SK-N-SH (cell line): ENCODE measurements at regions not wholly inside any gene's neighbourhood (a gene's known extent, or its start where the extent isn't known, plus 50 kb on each side); places are given as distances from the start of the nearest gene placed in this dataset.

ENCODE experiments used
- CTCF ChIA-PET: fragments of 300-600, 350-600 bp; formaldehyde crosslinking; extraction: SDS; loops from one replicate; lab custom pipeline; 2021; lab: Yijun Ruan, JAX
- POLR2A ChIA-PET: fragments of 350-600 bp; sonication (Branson Sonifier 250); formaldehyde crosslinking; extraction: SDS; loops from one replicate; lab custom pipeline; 2020; ENCODE audit warnings: antibody characterized with exemption, inconsistent platforms; lab: Yijun Ruan, JAX
- DNase-seq: peaks from one replicate; pipeline ENCODE4 v3.0.0; 2012
- H2AFZ ChIP-seq: fragments of 200-600 bp; sonication (generic); 2 replicates; pipeline ENCODE4 v1.8.1; 2016; ENCODE audit warnings: antibody characterized with exemption, mild to moderate bottlenecking, low read depth
- H3F3A ChIP-seq: fragments of 200-600 bp; sonication (generic); replicated peaks from 2 replicates; pipeline ENCODE3; 2016; ENCODE audit warnings: antibody characterized with exemption, mild to moderate bottlenecking; ENCODE audit not compliant: insufficient read depth
- H3K27ac ChIP-seq, 2 experiments: fragments of 200-500 bp in 1 of 2; fragments of 200-600 bp in 1 of 2; sonication (Bioruptor generic) in 1 of 2; sonication (generic), shearing (Covaris generic) in 1 of 2; 2 replicates each; pipeline versions ENCODE4 v1.5.1 to v1.6.1; 2014 to 2016; ENCODE audit warnings: low read depth in 2 of 2, inconsistent platforms in 1 of 2, low read length in 1 of 2, mild to moderate bottlenecking in 1 of 2, mixed read lengths in 1 of 2
- H3K27me3 ChIP-seq: fragments of 200-600 bp; sonication (generic), shearing (Covaris generic); 2 replicates; pipeline ENCODE4 v1.6.1; 2016; ENCODE audit warnings: mixed run types; ENCODE audit not compliant: insufficient read depth
- H3K36me3 ChIP-seq, 2 experiments: fragments of 200-500 bp in 1 of 2; fragments of 200-600 bp in 1 of 2; sonication (Bioruptor generic) in 1 of 2; sonication (generic) in 1 of 2; replicated peaks in 1 of 2; 2 replicates each; pipeline versions ENCODE3 to v1.5.1; 2014 to 2016; ENCODE audit warnings: low read length in 1 of 2, mild to moderate bottlenecking in 1 of 2; ENCODE audit not compliant: insufficient read depth in 2 of 2, control insufficient read depth in 1 of 2
- H3K4me1 ChIP-seq, 2 experiments: fragments of 200-500 bp in 1 of 2; fragments of 200-600 bp in 1 of 2; sonication (Bioruptor generic) in 1 of 2; sonication (generic), shearing (Covaris generic) in 1 of 2; 2 replicates each; pipeline versions ENCODE4 v1.5.1 to v1.6.1; 2014 to 2016; ENCODE audit warnings: low read depth in 1 of 2, low read length in 1 of 2, mixed run types in 1 of 2; ENCODE audit not compliant: insufficient read depth in 2 of 2, control insufficient read depth in 1 of 2
- H3K4me2 ChIP-seq: fragments of 200-600 bp; sonication (generic), shearing (Covaris generic); 2 replicates; pipeline ENCODE4 v1.6.1; 2017; ENCODE audit warnings: mixed run types
- H3K4me3 ChIP-seq, 2 experiments: fragments of 200-500 bp in 1 of 2; fragments of 200-600 bp in 1 of 2; sonication (Bioruptor generic) in 1 of 2; sonication (generic), shearing (Covaris generic) in 1 of 2; 2 replicates each; pipeline versions ENCODE4 v1.5.1 to v1.8.1; 2014 to 2016; ENCODE audit warnings: low read depth in 2 of 2, inconsistent platforms in 1 of 2, low read length in 1 of 2, mild to moderate bottlenecking in 1 of 2, mixed read lengths in 1 of 2, moderate library complexity in 1 of 2
- H3K79me2 ChIP-seq: fragments of 200-600 bp; sonication (generic); 2 replicates; pipeline ENCODE4 v1.8.1; 2017; ENCODE audit warnings: mild to moderate bottlenecking; ENCODE audit not compliant: insufficient read depth
- H3K9ac ChIP-seq: fragments of 200-600 bp; sonication (generic); 2 replicates; pipeline ENCODE4 v1.6.1; 2017; ENCODE audit warnings: mixed run types
- H3K9me2 ChIP-seq: fragments of 200-600 bp; sonication (generic); 2 replicates; pipeline ENCODE4 v1.6.1; 2017; ENCODE audit warnings: mixed run types
- H3K9me3 ChIP-seq: fragments of 200-600 bp; sonication (generic); 2 replicates; pipeline ENCODE4 v1.6.1; 2017; ENCODE audit warnings: mixed run types, mild to moderate bottlenecking, moderate library complexity
- H4K20me1 ChIP-seq: fragments of 200-600 bp; sonication (generic); 2 replicates; pipeline ENCODE4 v1.6.1; 2017; ENCODE audit warnings: mild to moderate bottlenecking, mixed run types; ENCODE audit not compliant: insufficient read depth
- ELF1 ChIP-seq: IDR thresholded peaks from 2 replicates; pipeline ENCODE4 v1.4.0; 2012
- EP300 ChIP-seq, 2 experiments: IDR thresholded peaks; 2 replicates each; pipeline versions ENCODE4 v1.4.0 to v1.6.1; 2012; ENCODE audit warnings: borderline replicate concordance in 1 of 2, low read depth in 1 of 2, low read length in 1 of 2
- EZH2phosphoT487 ChIP-seq: fragments of 200-600 bp; sonication (generic); IDR thresholded peaks from 2 replicates; pipeline ENCODE4 v1.6.1; 2017; ENCODE audit warnings: low read depth, mixed run types, mild to moderate bottlenecking, antibody characterized with exemption, moderate library complexity, borderline replicate concordance
- FOSL2 ChIP-seq: IDR thresholded peaks from 2 replicates; pipeline ENCODE4 v1.4.0; 2012; ENCODE audit warnings: low read depth, mild to moderate bottlenecking, moderate library complexity, borderline replicate concordance
- FOXJ3 ChIP-seq: sonication (generic); formaldehyde crosslinking; IDR thresholded peaks from 2 replicates; pipeline ENCODE4 v1.5.1; 2020; ENCODE audit warnings: mild to moderate bottlenecking, missing genetic modification reagents
- FOXM1 ChIP-seq: IDR thresholded peaks from 2 replicates; pipeline ENCODE4 v1.4.0; 2012; ENCODE audit warnings: low read depth, mild to moderate bottlenecking
- IRF3 ChIP-seq: fragments of 150-350 bp; IDR thresholded peaks from 2 replicates; pipeline ENCODE4 v1.6.1; 2016; ENCODE audit warnings: mild to moderate bottlenecking, low read depth, low read length
- JUND ChIP-seq: IDR thresholded peaks from 2 replicates; pipeline ENCODE4 v1.4.0; 2012
- MEF2A ChIP-seq: IDR thresholded peaks from 2 replicates; pipeline ENCODE4 v1.4.0; 2012; ENCODE audit warnings: low read depth, borderline replicate concordance
- MXI1 ChIP-seq: IDR thresholded peaks from 2 replicates; pipeline ENCODE4 v1.6.1; 2012; ENCODE audit warnings: mild to moderate bottlenecking, low read depth, low read length, improper control_type of control experiment
- NRF1 ChIP-seq: IDR thresholded peaks from 2 replicates; pipeline ENCODE4 v1.6.1; 2012; ENCODE audit warnings: low read depth, mild to moderate bottlenecking, low read length
- RAD21 ChIP-seq: IDR thresholded peaks from 2 replicates; pipeline ENCODE4 v1.6.1; 2012; ENCODE audit warnings: mild to moderate bottlenecking, low read length
- RFX5 ChIP-seq: IDR thresholded peaks from 2 replicates; pipeline ENCODE4 v1.6.1; 2012; ENCODE audit warnings: mild to moderate bottlenecking, improper control_type of control experiment, low read length
- RXRA ChIP-seq: IDR thresholded peaks from 2 replicates; pipeline ENCODE4 v1.4.0; 2012; ENCODE audit warnings: low read depth, mild to moderate bottlenecking, borderline replicate concordance
- SIN3A ChIP-seq: IDR thresholded peaks from 2 replicates; pipeline ENCODE4 v1.6.1; 2012; ENCODE audit warnings: low read depth, mild to moderate bottlenecking, low read length, moderate library complexity, borderline replicate concordance
- SMC3 ChIP-seq: IDR thresholded peaks from 2 replicates; pipeline ENCODE4 v1.6.1; 2012; ENCODE audit warnings: low read depth, low read length, improper control_type of control experiment
- TEAD4 ChIP-seq: IDR thresholded peaks from 2 replicates; pipeline ENCODE4 v1.4.0; 2012; ENCODE audit warnings: mild to moderate bottlenecking, borderline replicate concordance; ENCODE audit not compliant: insufficient read depth
- USF2 ChIP-seq: fragments of 150-350 bp; IDR thresholded peaks from 2 replicates; pipeline ENCODE4 v1.6.1; 2017; ENCODE audit warnings: antibody characterized with exemption, low read length, low read depth, borderline replicate concordance
- WGBS: methylation state at CpG from one replicate; pipeline ENCODE4 v1.1.6; 2017; ENCODE audit warnings: low lambda C conversion rate; 5-methylcytosine and 5-hydroxymethylcytosine counted together
- TF ChIP-seq, protein P1 (sequence below): IDR thresholded peaks from 2 replicates; pipeline ENCODE4 v1.4.0; 2012; ENCODE audit warnings: low read depth, borderline replicate concordance
- TF ChIP-seq, protein P2 (sequence below): IDR thresholded peaks from 2 replicates; pipeline ENCODE4 v1.6.1; 2012; ENCODE audit warnings: mild to moderate bottlenecking, low read depth, low read length, moderate library complexity

GRCh38 chr16:51919736-51920135 lies 627.2 kb downstream of the TOX3 start:
- H3F3A ChIP-seq = no peaks in the 10 kb centered on the region
- CTCF ChIA-PET = interaction anchor here (1.3 kb wide), 1 partner anchor 101 kb away, joined by 5 read pairs; no protein-coding TSS in a partner anchor
- H2AFZ ChIP-seq = no peak overlapping the region

DNA sequence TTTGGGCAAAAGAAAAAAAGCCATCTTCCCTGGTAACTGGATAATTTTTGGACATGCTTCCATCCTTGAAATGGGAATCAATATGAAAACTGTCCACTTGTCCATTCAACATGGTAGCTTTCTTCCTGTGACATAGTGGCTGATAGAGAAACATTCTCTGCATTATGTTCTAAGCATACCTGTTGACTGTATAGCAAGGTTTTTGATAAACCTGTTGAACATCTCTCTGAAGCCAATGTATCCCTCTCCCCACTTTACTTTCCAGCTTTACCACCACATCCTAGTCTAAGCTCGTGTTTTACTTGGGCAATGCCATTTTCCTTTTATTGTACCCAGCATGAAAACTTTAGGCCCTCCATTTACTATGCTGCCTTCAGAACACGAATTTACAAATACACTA lies 630.1 kb downstream of the TOX3 start:
- Histone ChIP-seq H3K4me1 (no peaks in the 10 kb centered on the region), H3K9ac (no peak overlapping the region), H3F3A (no peaks in the 10 kb centered on the region), H3K4me3 (no peak overlapping the region), H3K79me2 (no peaks in the 10 kb centered on the region), H3K4me2 (no peak overlapping the region), H3K9me2 (no peaks in the 10 kb centered on the region), H3K36me3 (no peaks in the 10 kb centered on the region), H3K27me3 (no peaks in the 10 kb centered on the region), H3K9me3 (no peaks in the 10 kb centered on the region), H3K27ac (no peak overlapping the region), H4K20me1 (no peaks in the 10 kb centered on the region), H2AFZ (no peak overlapping the region)
- ChIA-PET POLR2A (no interaction called here), CTCF (no interaction called here)
- DNase-seq = no peak
- WGBS = 10% methylated on average over 2 of the region's 2 CpGs
- no peak for TF ChIP-seq FOSL2
- no peak for TF ChIP-seq FOXM1
- TF ChIP-seq EP300 (IDR thresholded peaks at IDR 0.05; ENCODE audit: borderline replicate concordance in 1 of 2, low read depth in 1 of 2, low read length in 1 of 2) = no peak
- TF ChIP-seq, protein P1, sequence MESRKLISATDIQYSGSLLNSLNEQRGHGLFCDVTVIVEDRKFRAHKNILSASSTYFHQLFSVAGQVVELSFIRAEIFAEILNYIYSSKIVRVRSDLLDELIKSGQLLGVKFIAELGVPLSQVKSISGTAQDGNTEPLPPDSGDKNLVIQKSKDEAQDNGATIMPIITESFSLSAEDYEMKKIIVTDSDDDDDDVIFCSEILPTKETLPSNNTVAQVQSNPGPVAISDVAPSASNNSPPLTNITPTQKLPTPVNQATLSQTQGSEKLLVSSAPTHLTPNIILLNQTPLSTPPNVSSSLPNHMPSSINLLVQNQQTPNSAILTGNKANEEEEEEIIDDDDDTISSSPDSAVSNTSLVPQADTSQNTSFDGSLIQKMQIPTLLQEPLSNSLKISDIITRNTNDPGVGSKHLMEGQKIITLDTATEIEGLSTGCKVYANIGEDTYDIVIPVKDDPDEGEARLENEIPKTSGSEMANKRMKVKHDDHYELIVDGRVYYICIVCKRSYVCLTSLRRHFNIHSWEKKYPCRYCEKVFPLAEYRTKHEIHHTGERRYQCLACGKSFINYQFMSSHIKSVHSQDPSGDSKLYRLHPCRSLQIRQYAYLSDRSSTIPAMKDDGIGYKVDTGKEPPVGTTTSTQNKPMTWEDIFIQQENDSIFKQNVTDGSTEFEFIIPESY = no peak
- TF ChIP-seq, protein P2, sequence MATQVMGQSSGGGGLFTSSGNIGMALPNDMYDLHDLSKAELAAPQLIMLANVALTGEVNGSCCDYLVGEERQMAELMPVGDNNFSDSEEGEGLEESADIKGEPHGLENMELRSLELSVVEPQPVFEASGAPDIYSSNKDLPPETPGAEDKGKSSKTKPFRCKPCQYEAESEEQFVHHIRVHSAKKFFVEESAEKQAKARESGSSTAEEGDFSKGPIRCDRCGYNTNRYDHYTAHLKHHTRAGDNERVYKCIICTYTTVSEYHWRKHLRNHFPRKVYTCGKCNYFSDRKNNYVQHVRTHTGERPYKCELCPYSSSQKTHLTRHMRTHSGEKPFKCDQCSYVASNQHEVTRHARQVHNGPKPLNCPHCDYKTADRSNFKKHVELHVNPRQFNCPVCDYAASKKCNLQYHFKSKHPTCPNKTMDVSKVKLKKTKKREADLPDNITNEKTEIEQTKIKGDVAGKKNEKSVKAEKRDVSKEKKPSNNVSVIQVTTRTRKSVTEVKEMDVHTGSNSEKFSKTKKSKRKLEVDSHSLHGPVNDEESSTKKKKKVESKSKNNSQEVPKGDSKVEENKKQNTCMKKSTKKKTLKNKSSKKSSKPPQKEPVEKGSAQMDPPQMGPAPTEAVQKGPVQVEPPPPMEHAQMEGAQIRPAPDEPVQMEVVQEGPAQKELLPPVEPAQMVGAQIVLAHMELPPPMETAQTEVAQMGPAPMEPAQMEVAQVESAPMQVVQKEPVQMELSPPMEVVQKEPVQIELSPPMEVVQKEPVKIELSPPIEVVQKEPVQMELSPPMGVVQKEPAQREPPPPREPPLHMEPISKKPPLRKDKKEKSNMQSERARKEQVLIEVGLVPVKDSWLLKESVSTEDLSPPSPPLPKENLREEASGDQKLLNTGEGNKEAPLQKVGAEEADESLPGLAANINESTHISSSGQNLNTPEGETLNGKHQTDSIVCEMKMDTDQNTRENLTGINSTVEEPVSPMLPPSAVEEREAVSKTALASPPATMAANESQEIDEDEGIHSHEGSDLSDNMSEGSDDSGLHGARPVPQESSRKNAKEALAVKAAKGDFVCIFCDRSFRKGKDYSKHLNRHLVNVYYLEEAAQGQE = no peak
- no peak for TF ChIP-seq RFX5
- TF ChIP-seq TEAD4 = no peak
- no peak for TF ChIP-seq ELF1
- no peak for TF ChIP-seq FOXJ3 (CRISPR knock-in tag)

More at GRCh38 chr16:51919736-51920135, 627.2 kb downstream of the TOX3 start:
- no peak overlapping the region for H3K4me3 ChIP-seq
- no peaks in the 10 kb centered on the region for H3K79me2 ChIP-seq
- no peak overlapping the region for H3K27ac ChIP-seq
- H3K4me2 ChIP-seq = no peak overlapping the region
- no peak for DNase-seq
- H3K27me3 ChIP-seq = no peaks in the 10 kb centered on the region
- POLR2A ChIA-PET = no interaction called here
- H3K36me3 ChIP-seq = no peaks in the 10 kb centered on the region
- H3K9me3 ChIP-seq = no peaks in the 10 kb centered on the region
- no peak for TF ChIP-seq USF2
- no peak for TF ChIP-seq SMC3
- no peak for TF ChIP-seq SIN3A
- no peak for TF ChIP-seq EZH2phosphoT487
- no peak for TF ChIP-seq MXI1
- TF ChIP-seq TEAD4 = no peak
- TF ChIP-seq RAD21 = no peak
- no peak for TF ChIP-seq MEF2A
- TF ChIP-seq IRF3 = no peak
- TF ChIP-seq NRF1 = no peak
- TF ChIP-seq RXRA = no peak
- TF ChIP-seq JUND = no peak
- no peak for TF ChIP-seq RFX5
- H3K9ac ChIP-seq = no peak overlapping the region
- no peaks in the 10 kb centered on the region for H4K20me1 ChIP-seq
- WGBS = 15% methylated on average over 4 of the region's 4 CpGs
- peaks cover 0 to 3% of the 10 kb centered on the region in 2 experiments; a peak in 1 of 4 replicates for H3K4me1 ChIP-seq
- no peaks in the 10 kb centered on the region for H3K9me2 ChIP-seq
